Colonic mucosa (tissue), 4 donors: ENCODE measurements at regions not wholly inside any gene's neighbourhood (a gene's known extent, or its start where the extent isn't known, plus 50 kb on each side); places are given as distances from the start of the nearest gene placed in this dataset.

Experiments used
- DNase-seq: peaks from one replicate; pipeline ENCODE4 v3.0.0-alpha.2; 2020
- H3K27ac ChIP-seq: fragments of 200-600 bp; one replicate; pipeline ENCODE4 v1.8.0; 2021
- H3K27me3 ChIP-seq: fragments of 200-600 bp; one replicate; pipeline ENCODE4 v1.8.0; 2021
- H3K36me3 ChIP-seq: fragments of 200-600 bp; one replicate; pipeline ENCODE4 v1.8.0; 2021
- H3K4me1 ChIP-seq: fragments of 200-600 bp; one replicate; pipeline ENCODE4 v1.8.0; 2021; ENCODE audit warnings: mild to moderate bottlenecking
- H3K4me3 ChIP-seq: fragments of 200-600 bp; one replicate; pipeline ENCODE4 v1.8.0; 2021
- H3K9ac ChIP-seq, 2 donors: one replicate each; pipeline ENCODE4 v1.7.0; 2013; ENCODE audit warnings: control low read depth in 2 of 2, low read depth in 2 of 2, low read length in 2 of 2
- H3K9me3 ChIP-seq: fragments of 200-600 bp; one replicate; pipeline ENCODE4 v1.8.0; 2021
- intact Hi-C: fragments of 100-400 bp; cut with DNase I; formaldehyde crosslinking; loops from one replicate; pipeline ENCODE4 v1.14.1; 2022
- TF ChIP-seq, protein P1 (sequence below): fragments of 200-600 bp; IDR thresholded peaks from one replicate; pipeline ENCODE4 v1.8.0; 2022; ENCODE audit warnings: antibody characterized with exemption, mild to moderate bottlenecking
- donor health status: healthy.
- donor health status: DM: no; HTN: no; CAD: no.
- donor health status: DM: no; HTN: no; CAD: no.

DNA sequence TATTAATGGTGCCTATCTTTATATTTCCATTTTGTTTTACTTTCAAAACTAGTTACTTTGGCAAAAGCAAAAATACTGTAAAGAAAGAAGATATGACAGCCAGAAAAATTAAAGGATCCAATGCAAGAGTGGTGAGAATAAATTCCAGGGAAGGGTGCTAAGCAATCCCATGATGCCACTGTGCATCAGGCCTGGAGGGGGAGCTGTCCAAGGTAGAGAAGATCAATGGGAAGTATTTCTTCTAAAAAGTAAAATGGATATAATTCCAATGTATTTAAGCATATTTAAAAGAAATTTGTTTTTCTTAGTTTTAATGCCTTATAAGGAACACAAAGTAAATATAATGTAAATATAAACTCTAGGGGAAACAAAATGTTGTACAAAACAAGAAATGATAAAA, 1382.2 kb upstream of the B3GALT2 start:
- TF ChIP-seq, protein P1, sequence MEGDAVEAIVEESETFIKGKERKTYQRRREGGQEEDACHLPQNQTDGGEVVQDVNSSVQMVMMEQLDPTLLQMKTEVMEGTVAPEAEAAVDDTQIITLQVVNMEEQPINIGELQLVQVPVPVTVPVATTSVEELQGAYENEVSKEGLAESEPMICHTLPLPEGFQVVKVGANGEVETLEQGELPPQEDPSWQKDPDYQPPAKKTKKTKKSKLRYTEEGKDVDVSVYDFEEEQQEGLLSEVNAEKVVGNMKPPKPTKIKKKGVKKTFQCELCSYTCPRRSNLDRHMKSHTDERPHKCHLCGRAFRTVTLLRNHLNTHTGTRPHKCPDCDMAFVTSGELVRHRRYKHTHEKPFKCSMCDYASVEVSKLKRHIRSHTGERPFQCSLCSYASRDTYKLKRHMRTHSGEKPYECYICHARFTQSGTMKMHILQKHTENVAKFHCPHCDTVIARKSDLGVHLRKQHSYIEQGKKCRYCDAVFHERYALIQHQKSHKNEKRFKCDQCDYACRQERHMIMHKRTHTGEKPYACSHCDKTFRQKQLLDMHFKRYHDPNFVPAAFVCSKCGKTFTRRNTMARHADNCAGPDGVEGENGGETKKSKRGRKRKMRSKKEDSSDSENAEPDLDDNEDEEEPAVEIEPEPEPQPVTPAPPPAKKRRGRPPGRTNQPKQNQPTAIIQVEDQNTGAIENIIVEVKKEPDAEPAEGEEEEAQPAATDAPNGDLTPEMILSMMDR = no peak
- no peak overlapping the region for H3K27ac ChIP-seq
- no peaks in the 10 kb centered on the region for H3K4me1 ChIP-seq
- no peak overlapping the region for H3K9ac ChIP-seq
- no peak overlapping the region for H3K4me3 ChIP-seq
- H3K36me3 ChIP-seq = no peaks in the 10 kb centered on the region
- no peaks in the 10 kb centered on the region for H3K9me3 ChIP-seq
- intact Hi-C loops = no loop called here
- H3K27me3 ChIP-seq = no peaks in the 10 kb centered on the region
- no peak for DNase-seq

DNA sequence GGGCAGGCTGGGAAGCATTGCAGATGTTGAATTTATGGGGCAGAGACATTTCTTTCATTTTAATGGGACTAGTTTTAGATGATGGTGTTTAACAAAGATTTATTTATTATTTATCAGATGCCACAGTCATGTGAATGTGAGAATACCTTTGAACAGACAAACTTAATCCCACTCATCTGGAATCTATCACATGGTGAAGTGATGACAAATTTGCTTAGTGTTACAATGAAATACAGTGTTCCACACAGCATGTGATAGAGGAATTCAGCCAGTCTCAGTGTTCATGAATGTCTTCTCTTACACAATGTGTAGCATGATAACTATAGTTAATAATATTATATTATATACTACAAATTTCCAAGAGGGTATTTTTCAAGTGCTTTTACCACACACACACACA, 1361.7 kb upstream of the B3GALT2 start:
- DNase-seq = no peak
- Histone ChIP-seq H3K9me3 (no peaks in the 10 kb centered on the region), H3K36me3 (no peaks in the 10 kb centered on the region), H3K4me3 (no peak overlapping the region), H3K4me1 (no peaks in the 10 kb centered on the region), H3K27ac (no peak overlapping the region), H3K27me3 (no peaks in the 10 kb centered on the region), H3K9ac (no peak overlapping the region)
- intact Hi-C loops = no loop called here
- TF ChIP-seq, protein P1 = no peak

DNA sequence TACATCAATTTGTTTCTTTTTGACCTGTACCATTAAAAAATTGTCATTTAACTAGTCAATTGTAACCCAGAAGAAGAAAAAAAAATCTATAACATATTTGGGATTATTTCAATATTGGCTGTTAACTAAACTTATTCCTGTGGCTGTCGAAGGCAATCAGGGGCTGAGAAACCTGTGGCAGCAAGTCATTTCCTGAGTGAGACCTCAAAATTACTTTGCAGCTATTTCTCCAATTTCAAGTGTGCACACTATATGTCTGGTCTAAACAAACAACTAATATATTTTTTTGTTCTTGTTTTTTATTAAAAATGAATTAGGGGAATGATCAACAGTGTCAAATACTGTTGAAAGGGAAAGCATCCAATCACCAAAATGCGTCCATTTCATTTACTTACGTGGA, 1357.6 kb upstream of the B3GALT2 start:
- no peak overlapping the region for H3K9ac ChIP-seq
- H3K27me3 ChIP-seq = no peaks in the 10 kb centered on the region
- TF ChIP-seq, protein P1 = no peak

DNA sequence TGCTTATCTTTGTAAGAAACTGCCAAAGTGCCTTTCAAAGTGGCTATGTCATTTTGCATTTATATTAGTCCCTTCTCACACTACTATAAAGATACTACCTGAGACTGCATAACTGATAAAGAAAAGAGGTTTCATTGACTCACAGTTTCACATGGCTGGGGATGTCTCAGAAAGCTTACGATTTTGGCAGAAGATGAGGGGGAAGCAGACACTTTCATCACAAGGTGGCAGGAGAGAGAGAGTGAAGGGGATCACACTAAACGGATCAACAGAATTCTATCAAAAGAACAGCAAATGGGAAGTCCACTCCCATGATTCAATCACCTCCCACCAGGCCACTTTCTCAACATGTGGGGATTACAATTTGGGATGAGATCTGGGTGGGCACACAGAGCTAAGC, 1352.0 kb upstream of the B3GALT2 start:
- Histone ChIP-seq H3K27ac (no peak overlapping the region), H3K4me1 (no peaks in the 10 kb centered on the region), H3K27me3 (no peaks in the 10 kb centered on the region), H3K36me3 (no peaks in the 10 kb centered on the region), H3K9me3 (no peaks in the 10 kb centered on the region), H3K4me3 (no peak overlapping the region), H3K9ac (no peak overlapping the region)
- TF ChIP-seq, protein P1 = no peak
- intact Hi-C loops = no loop called here
- DNase-seq = no peak

More for the DNA sequence above, 1357.6 kb upstream of the B3GALT2 start:
- Histone ChIP-seq H3K4me3 (no peak overlapping the region), H3K4me1 (no peaks in the 10 kb centered on the region), H3K9me3 (no peaks in the 10 kb centered on the region), H3K27ac (no peak overlapping the region), H3K36me3 (no peaks in the 10 kb centered on the region)
- intact Hi-C loops = no loop called here
- DNase-seq = no peak

DNA sequence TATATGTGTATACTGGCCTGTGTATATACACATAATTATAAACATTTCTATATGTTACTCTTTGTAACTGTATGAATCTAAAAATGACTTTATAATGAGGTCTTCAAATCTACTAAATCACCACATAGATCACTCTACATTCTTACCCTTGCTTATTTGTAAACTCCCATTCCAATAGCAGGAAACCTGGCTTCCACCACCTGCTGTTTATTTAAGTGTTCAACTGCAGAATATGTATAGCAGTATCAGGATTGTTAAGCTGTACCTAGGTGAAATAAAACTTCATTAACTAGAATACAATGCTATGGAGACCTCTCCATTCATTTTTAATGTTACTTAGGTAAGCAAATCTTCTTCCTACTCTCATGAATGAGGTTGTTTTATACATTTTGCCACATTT, 1351.1 kb upstream of the B3GALT2 start:
- H3K4me1 ChIP-seq = no peaks in the 10 kb centered on the region
- intact Hi-C loops = no loop called here

More for the DNA sequence above, 1351.1 kb upstream of the B3GALT2 start:
- no peaks in the 10 kb centered on the region for H3K27me3 ChIP-seq
- TF ChIP-seq, protein P1 = no peak
- H3K36me3 ChIP-seq = no peaks in the 10 kb centered on the region
- no peaks in the 10 kb centered on the region for H3K9me3 ChIP-seq
- no peak overlapping the region for H3K4me3 ChIP-seq
- no peak for DNase-seq
- no peak overlapping the region for H3K27ac ChIP-seq
- no peak overlapping the region for H3K9ac ChIP-seq
